ENCODE measurements at regions not wholly inside any gene's neighbourhood (a gene's known extent, or its start where the extent isn't known, plus 50 kb on each side); places are given as distances from the start of the nearest gene placed in this dataset.
"Not testable (repeated sequence)": the region's sequence is repeated elsewhere in the genome, so short reads cannot be mapped to it uniquely, and the experiment has no call there.

GRCh38 chr10:42533866-42534265 lies 104.5 kb downstream of the ZNF33B start:
- DNase-seq; H3K4me1 ChIP-seq; H3K27me3 ChIP-seq; H3K36me3 ChIP-seq; H3K4me3 ChIP-seq; ATAC-seq; intact Hi-C loops (cut with DNase I); H3K27ac ChIP-seq: not testable (repeated sequence)
- H3K9me3 ChIP-seq = peaks cover 31% of the 10 kb centered on the region

GRCh38 chr10:42532996-42533395 lies 105.4 kb downstream of the ZNF33B start:
- no peak for ATAC-seq
- H3K36me3 ChIP-seq = no peaks in the 10 kb centered on the region

DNA sequence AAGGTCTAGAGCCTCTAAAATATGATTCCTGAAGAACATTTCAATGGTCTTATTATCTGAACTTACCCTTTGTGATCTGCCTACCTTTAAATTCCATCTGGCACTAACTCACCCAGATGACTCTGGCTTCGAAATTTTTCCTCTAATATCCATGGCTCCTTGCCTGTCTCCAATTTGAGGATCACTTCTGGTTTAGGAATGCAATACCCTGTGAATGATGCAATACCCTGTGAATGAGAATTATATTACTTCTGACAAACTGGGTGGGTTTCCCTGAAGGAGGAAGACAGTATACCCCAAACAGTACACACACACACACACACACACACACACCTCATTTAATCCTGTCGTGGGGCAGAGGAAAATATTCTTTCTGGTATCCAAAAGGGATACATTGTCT lies 115.3 kb downstream of the ZNF33B start:
- H3K4me3 ChIP-seq = no peak overlapping the region
- no peak overlapping the region for H3K27ac ChIP-seq
- no peaks in the 10 kb centered on the region for H3K27me3 ChIP-seq
- H3K4me1 ChIP-seq = no peaks in the 10 kb centered on the region
- DNase-seq = no peak
- peaks cover 35% of the 10 kb centered on the region for H3K36me3 ChIP-seq
- ATAC-seq = no peak
- intact Hi-C loops (cut with DNase I) = no loop called here
- TF ChIP-seq CTCF (IDR thresholded peaks at IDR 0.05) = no peak
- peaks cover 62% of the 10 kb centered on the region for H3K9me3 ChIP-seq

More at GRCh38 chr10:42532996-42533395, 105.4 kb downstream of the ZNF33B start:
- TF ChIP-seq CTCF (IDR thresholded peaks at IDR 0.05) = no peak
- Histone ChIP-seq H3K4me3 (no peak overlapping the region), H3K27ac (no peak overlapping the region), H3K9me3 (peaks cover 31% of the 10 kb centered on the region), H3K27me3 (no peaks in the 10 kb centered on the region), H3K4me1 (no peaks in the 10 kb centered on the region)
- no peak for DNase-seq
- intact Hi-C loops (cut with DNase I) = no loop called here

GRCh38 chr10:42519761-42520460 lies 118.5 kb downstream of the ZNF33B start:
- Histone ChIP-seq H3K4me3 (no peak overlapping the region), H3K4me1 (no peaks in the 10 kb centered on the region), H3K27ac (no peak overlapping the region), H3K36me3 (peaks cover 35% of the 10 kb centered on the region), H3K27me3 (no peaks in the 10 kb centered on the region), H3K9me3 (peaks cover 83% of the 10 kb centered on the region)
- no peak for TF ChIP-seq CTCF (IDR thresholded peaks at IDR 0.05)
- no peak for DNase-seq
- intact Hi-C loops (cut with DNase I) = no loop called here
- no peak for ATAC-seq

DNA sequence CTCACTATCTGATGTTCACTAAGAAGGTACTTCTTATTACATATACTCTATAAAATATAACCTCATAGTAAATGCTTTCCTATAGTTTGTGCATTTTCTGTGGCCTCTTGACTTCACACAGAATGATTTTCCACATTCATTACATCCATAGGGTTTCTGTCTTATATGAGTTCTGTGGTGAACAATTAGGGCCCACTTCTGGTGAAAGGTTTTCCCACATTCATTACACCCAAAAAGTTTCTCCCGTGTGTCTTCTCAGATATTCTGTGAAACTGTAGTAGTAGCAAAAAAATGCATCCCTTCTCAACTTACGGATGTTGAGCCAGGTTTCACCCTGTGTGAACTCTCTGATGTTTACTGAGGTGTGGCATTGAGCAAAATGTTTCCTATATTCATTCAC lies 119.3 kb downstream of the ZNF33B start:
- no peak for TF ChIP-seq CTCF (IDR thresholded peaks at IDR 0.05)
- no peak for DNase-seq
- intact Hi-C loops (cut with DNase I) = no loop called here
- Histone ChIP-seq H3K9me3 (peaks cover 85% of the 10 kb centered on the region), H3K27me3 (no peaks in the 10 kb centered on the region), H3K4me3 (no peak overlapping the region), H3K36me3 (peaks cover 30% of the 10 kb centered on the region), H3K27ac (no peak overlapping the region), H3K4me1 (no peaks in the 10 kb centered on the region)
- no peak for ATAC-seq

DNA sequence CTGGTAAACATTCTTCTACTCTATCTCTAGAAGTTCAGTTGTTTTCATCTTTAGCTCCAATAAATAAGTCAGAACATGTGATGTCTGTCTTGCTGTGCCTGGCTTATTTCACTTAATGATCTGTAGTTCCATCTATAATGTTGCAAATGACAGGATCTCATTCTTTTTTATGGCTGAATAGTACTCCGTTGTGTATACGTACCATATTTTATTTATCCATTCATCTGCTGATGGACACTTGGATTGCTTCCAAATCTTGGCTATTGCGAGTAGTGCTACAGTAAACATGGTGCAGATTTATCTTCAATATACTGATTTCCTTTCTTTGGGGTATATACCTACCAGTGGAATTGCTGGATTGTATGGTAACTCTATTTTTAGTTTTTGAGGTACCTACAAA lies 124.4 kb downstream of the ZNF33B start:
- no peak for TF ChIP-seq CTCF (IDR thresholded peaks at IDR 0.05)
- no peak overlapping the region for H3K4me3 ChIP-seq
- H3K27me3 ChIP-seq = no peaks in the 10 kb centered on the region
- intact Hi-C loops (cut with DNase I) = no loop called here
- H3K9me3 ChIP-seq = peaks cover 86% of the 10 kb centered on the region
- DNase-seq (no peak), ATAC-seq (no peak)
- H3K36me3 ChIP-seq = no peaks in the 10 kb centered on the region
- no peaks in the 10 kb centered on the region for H3K4me1 ChIP-seq
- H3K27ac ChIP-seq = no peak overlapping the region

Measured in upper lobe of right lung (tissue), 1 donor.